SK-N-SH treated with all-trans-retinoic acid at 6 μM for 48 hours (cell line): ENCODE measurements at regions not wholly inside any gene's neighbourhood (a gene's known extent, or its start where the extent isn't known, plus 50 kb on each side); places are given as distances from the start of the nearest gene placed in this dataset.

Experiments
- ATAC-seq: fragments of 200-7000 bp; cut with Tn5 transposase; 3 replicates; pipeline ENCODE4 v1.9.1; 2020; ENCODE audit warnings: mild to moderate bottlenecking, moderate library complexity
- ARNTL ChIP-seq: fragments of 450-650 bp; formaldehyde crosslinking; IDR thresholded peaks from 2 replicates; pipeline ENCODE4 v1.5.0; 2020; ENCODE audit warnings: low read depth, mild to moderate bottlenecking, moderate library complexity, borderline replicate concordance
- BACH2 ChIP-seq: fragments of 250-450 bp; sonication (Bioruptor Pico); IDR thresholded peaks from 2 replicates; pipeline ENCODE4 v1.9.0; 2021; ENCODE audit warnings: mild to moderate bottlenecking, borderline replicate concordance
- CREB5 ChIP-seq: fragments of 250-450 bp; sonication (Bioruptor Pico); IDR thresholded peaks from 2 replicates; pipeline ENCODE4 v1.5.1; 2020; ENCODE audit warnings: low read depth, mild to moderate bottlenecking, moderate library complexity
- CSDC2 ChIP-seq: fragments of 250-450 bp; sonication (Bioruptor Pico); IDR thresholded peaks from 2 replicates; pipeline ENCODE4 v1.5.0; 2020; ENCODE audit warnings: mild to moderate bottlenecking, moderate library complexity
- CSRNP3 ChIP-seq: fragments of 250-450 bp; sonication (Bioruptor Pico); IDR thresholded peaks from 2 replicates; pipeline ENCODE4 v1.5.1; 2021; ENCODE audit warnings: mild to moderate bottlenecking, moderate library complexity
- ESRRG ChIP-seq: fragments of 250-450 bp; sonication (Bioruptor Pico); IDR thresholded peaks from 2 replicates; pipeline ENCODE4 v1.6.1; 2021; ENCODE audit warnings: mild to moderate bottlenecking
- GLIS3 ChIP-seq: fragments of 250-450 bp; sonication (Bioruptor Pico); IDR thresholded peaks from 2 replicates; pipeline ENCODE4 v1.5.0; 2020; ENCODE audit warnings: mild to moderate bottlenecking, moderate library complexity
- ISL1 ChIP-seq: fragments of 250-450 bp; sonication (Bioruptor Pico); IDR thresholded peaks from 2 replicates; pipeline ENCODE4 v2.1.2; 2022; ENCODE audit warnings: mild to moderate bottlenecking, moderate library complexity
- OSR1 ChIP-seq: fragments of 250-450 bp; sonication (Bioruptor Pico); IDR thresholded peaks from 2 replicates; pipeline ENCODE4 v1.8.0; 2022; ENCODE audit warnings: moderate library complexity, mild to moderate bottlenecking, inconsistent platforms
- PATZ1 ChIP-seq: fragments of 250-450 bp; sonication (Bioruptor Pico); IDR thresholded peaks from 2 replicates; pipeline ENCODE4 v1.8.0; 2020; ENCODE audit warnings: mild to moderate bottlenecking, moderate library complexity, borderline replicate concordance
- PPARA ChIP-seq: fragments of 250-450 bp; sonication (Bioruptor Pico); IDR thresholded peaks from 2 replicates; pipeline ENCODE4 v1.5.0; 2020; ENCODE audit warnings: mild to moderate bottlenecking, borderline replicate concordance
- RARB ChIP-seq: fragments of 250-450 bp; sonication (Bioruptor Pico); IDR thresholded peaks from 2 replicates; pipeline ENCODE4 v1.8.0; 2021; ENCODE audit warnings: mild to moderate bottlenecking, moderate library complexity
- SNAI2 ChIP-seq: fragments of 250-450 bp; sonication (Bioruptor Pico); IDR thresholded peaks from 2 replicates; pipeline ENCODE4 v1.5.0; 2020; ENCODE audit warnings: mild to moderate bottlenecking, moderate library complexity
- TCF4 ChIP-seq: fragments of 250-450 bp; sonication (Bioruptor Pico); IDR thresholded peaks from 2 replicates; pipeline ENCODE4 v1.8.0; 2021; ENCODE audit warnings: mild to moderate bottlenecking, moderate library complexity, borderline replicate concordance
- TOX ChIP-seq: fragments of 250-450 bp; sonication (Bioruptor Pico); IDR thresholded peaks from 2 replicates; pipeline ENCODE4 v1.8.0; 2021; ENCODE audit warnings: mild to moderate bottlenecking, moderate library complexity, borderline replicate concordance
- ZC3H10 ChIP-seq: fragments of 250-450 bp; sonication (Bioruptor Pico); IDR thresholded peaks from 2 replicates; pipeline ENCODE4 v1.5.1; 2021; ENCODE audit warnings: mild to moderate bottlenecking, moderate library complexity
- ZFP3 ChIP-seq: fragments of 250-450 bp; sonication (Bioruptor Pico); IDR thresholded peaks from 2 replicates; pipeline ENCODE4 v1.5.0; 2020; ENCODE audit warnings: mild to moderate bottlenecking, moderate library complexity
- ZFP30 ChIP-seq: fragments of 450-650 bp; formaldehyde crosslinking; IDR thresholded peaks from 2 replicates; pipeline ENCODE4 v1.5.0; 2022; ENCODE audit warnings: mild to moderate bottlenecking, moderate library complexity
- ZNF565 ChIP-seq: fragments of 450-650 bp; formaldehyde crosslinking; conservative IDR thresholded peaks from 2 replicates; pipeline ENCODE4 v1.5.0; 2020; ENCODE audit warnings: low read depth, mild to moderate bottlenecking, moderate library complexity
- ZNF70 ChIP-seq: fragments of 450-650 bp; formaldehyde crosslinking; IDR thresholded peaks from 2 replicates; pipeline ENCODE4 v1.5.0; 2020; ENCODE audit warnings: mild to moderate bottlenecking, moderate library complexity
- ZNF8 ChIP-seq: fragments of 450-650 bp; formaldehyde crosslinking; IDR thresholded peaks from 2 replicates; pipeline ENCODE4 v1.5.0; 2020; ENCODE audit warnings: mild to moderate bottlenecking, moderate library complexity
- TF ChIP-seq, protein P1 (sequence below): fragments of 250-450 bp; sonication (Bioruptor Pico); IDR thresholded peaks from 2 replicates; pipeline ENCODE4 v1.8.0; 2021; ENCODE audit warnings: low read depth, mild to moderate bottlenecking, moderate library complexity, borderline replicate concordance
- TF ChIP-seq, protein P2 (sequence below): fragments of 250-450 bp; sonication (Bioruptor Pico); IDR thresholded peaks from 2 replicates; pipeline ENCODE4 v1.5.0; 2020; ENCODE audit warnings: mild to moderate bottlenecking, moderate library complexity

GRCh38 chr21:28142697-28143096, 850.0 kb downstream of the LTN1 start:
- ATAC-seq: no peak
- TF ChIP-seq BACH2 (CRISPR knock-in tag) (no peak), ESRRG (CRISPR knock-in tag) (no peak), GLIS3 (no peak), ZFP3 (CRISPR knock-in tag) (no peak), CREB5 (CRISPR knock-in tag) (no peak), CSRNP3 (CRISPR knock-in tag) (no peak), PATZ1 (CRISPR knock-in tag) (no peak), ISL1 (CRISPR knock-in tag) (no peak), ZFP30 (no peak), ZNF565 (CRISPR knock-in tag) (no peak), ZNF70 (no peak), ZC3H10 (CRISPR knock-in tag) (no peak)
- TF ChIP-seq, protein P1, sequence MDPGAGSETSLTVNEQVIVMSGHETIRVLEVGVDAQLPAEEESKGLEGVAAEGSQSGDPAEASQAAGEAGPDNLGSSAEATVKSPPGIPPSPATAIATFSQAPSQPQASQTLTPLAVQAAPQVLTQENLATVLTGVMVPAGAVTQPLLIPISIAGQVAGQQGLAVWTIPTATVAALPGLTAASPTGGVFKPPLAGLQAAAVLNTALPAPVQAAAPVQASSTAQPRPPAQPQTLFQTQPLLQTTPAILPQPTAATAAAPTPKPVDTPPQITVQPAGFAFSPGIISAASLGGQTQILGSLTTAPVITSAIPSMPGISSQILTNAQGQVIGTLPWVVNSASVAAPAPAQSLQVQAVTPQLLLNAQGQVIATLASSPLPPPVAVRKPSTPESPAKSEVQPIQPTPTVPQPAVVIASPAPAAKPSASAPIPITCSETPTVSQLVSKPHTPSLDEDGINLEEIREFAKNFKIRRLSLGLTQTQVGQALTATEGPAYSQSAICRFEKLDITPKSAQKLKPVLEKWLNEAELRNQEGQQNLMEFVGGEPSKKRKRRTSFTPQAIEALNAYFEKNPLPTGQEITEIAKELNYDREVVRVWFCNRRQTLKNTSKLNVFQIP (CRISPR knock-in tag): no peak

GRCh38 chr21:28138272-28138671, 854.4 kb downstream of the LTN1 start:
- ATAC-seq: no peak
- TF ChIP-seq ZFP30 (0 out of 2 replicates have a peak, but pooled peaks have one; percentile 5), RARB (CRISPR knock-in tag) (no peak), CSDC2 (CRISPR knock-in tag) (0 out of 2 replicates have a peak, but pooled peaks have one; percentile 22), ZC3H10 (CRISPR knock-in tag) (0 out of 2 replicates have a peak, but pooled peaks have one; percentile 20), ISL1 (CRISPR knock-in tag) (peak; percentile 99), ZNF70 (no peak), ARNTL (CRISPR knock-in tag) (no peak; the same call in 1 of the 2 replicates), PATZ1 (CRISPR knock-in tag) (peak; percentile 78; the same call in 1 of the 2 replicates), SNAI2 (CRISPR knock-in tag) (peak; percentile 98), TOX (CRISPR knock-in tag) (no peak), TCF4 (peak; percentile 85), CREB5 (CRISPR knock-in tag) (peak; percentile 85; the same call in 1 of the 2 replicates), ZFP3 (CRISPR knock-in tag) (peak; percentile 82), ZNF565 (CRISPR knock-in tag) (0 out of 2 replicates have a peak, but pooled peaks have one; percentile 31), GLIS3 (no peak; the same call in 1 of the 2 replicates), CSRNP3 (CRISPR knock-in tag) (peak; percentile 94), ZNF8 (CRISPR knock-in tag) (peak; percentile 48), OSR1 (CRISPR knock-in tag) (no peak), PPARA (CRISPR knock-in tag) (no peak)
- TF ChIP-seq, protein P1 (CRISPR knock-in tag): peak; percentile 70; the same call in 1 of the 2 replicates
- TF ChIP-seq, protein P2, sequence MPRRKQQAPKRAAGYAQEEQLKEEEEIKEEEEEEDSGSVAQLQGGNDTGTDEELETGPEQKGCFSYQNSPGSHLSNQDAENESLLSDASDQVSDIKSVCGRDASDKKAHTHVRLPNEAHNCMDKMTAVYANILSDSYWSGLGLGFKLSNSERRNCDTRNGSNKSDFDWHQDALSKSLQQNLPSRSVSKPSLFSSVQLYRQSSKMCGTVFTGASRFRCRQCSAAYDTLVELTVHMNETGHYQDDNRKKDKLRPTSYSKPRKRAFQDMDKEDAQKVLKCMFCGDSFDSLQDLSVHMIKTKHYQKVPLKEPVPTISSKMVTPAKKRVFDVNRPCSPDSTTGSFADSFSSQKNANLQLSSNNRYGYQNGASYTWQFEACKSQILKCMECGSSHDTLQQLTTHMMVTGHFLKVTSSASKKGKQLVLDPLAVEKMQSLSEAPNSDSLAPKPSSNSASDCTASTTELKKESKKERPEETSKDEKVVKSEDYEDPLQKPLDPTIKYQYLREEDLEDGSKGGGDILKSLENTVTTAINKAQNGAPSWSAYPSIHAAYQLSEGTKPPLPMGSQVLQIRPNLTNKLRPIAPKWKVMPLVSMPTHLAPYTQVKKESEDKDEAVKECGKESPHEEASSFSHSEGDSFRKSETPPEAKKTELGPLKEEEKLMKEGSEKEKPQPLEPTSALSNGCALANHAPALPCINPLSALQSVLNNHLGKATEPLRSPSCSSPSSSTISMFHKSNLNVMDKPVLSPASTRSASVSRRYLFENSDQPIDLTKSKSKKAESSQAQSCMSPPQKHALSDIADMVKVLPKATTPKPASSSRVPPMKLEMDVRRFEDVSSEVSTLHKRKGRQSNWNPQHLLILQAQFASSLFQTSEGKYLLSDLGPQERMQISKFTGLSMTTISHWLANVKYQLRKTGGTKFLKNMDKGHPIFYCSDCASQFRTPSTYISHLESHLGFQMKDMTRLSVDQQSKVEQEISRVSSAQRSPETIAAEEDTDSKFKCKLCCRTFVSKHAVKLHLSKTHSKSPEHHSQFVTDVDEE: peak; percentile 77
